ENCODE measurements at regions not wholly inside any gene's neighbourhood (a gene's known extent, or its start where the extent isn't known, plus 50 kb on each side); places are given as distances from the start of the nearest gene placed in this dataset.
A peak's percentile ranks its signal among the peaks of the same experiment; 100 is the strongest.

DNA sequence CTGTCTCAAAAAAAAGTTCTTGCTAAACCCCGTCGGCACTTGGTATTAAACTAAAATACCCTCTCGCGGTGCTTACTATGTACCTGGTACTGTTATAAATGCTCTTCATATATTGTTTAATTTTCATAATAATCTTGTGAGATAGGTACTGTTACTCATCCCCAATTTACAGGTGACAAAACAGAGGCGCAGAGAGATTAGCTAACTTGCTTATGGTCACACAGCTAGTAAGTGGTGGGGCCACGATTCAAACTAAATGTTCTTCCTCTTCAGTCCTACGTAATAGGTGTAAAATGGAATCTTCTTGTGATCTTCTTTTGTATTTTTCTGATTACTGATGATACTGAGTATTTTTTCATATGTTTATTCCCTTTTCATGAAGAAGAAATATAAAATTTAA lies 51.3 kb downstream of the TET3 start:
- DNase-seq = no peak

DNA sequence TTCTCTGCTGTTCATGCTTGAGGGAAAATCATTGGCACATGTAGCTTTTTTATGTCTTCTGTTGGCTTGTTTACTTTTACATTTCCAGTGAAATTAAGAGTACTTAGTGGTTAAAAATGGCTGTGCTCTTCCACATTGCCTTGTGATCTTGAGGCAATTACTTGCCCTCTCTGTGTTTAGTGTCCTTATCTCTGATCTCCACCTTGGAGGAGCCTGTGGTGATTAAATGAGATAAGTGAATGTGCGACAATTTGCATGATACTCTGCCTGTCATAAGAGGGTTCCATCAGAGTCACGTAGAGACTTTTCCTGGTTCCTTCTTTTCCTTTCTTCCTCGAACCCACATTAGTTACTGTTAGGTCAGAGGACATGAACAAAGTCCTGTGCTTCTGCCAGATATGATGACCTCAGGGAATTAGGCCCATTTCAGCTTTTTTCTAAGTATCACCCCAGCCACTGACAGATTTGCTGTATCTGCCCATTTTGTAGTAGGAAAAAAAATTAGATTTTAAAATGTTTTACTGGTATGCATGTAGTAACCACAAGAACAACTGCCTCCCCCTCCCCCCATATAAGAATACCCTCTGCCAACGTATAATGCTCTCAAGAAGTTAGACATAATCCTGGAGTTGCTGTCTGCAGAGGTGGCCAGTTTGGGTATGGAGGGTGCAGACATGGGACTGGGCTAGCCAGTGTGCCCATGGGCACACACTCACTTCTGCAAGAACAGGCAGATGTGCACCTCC lies 51.9 kb downstream of the TET3 start:
- DNase-seq = peak in 1 of 2 experiments; percentile 29

DNA sequence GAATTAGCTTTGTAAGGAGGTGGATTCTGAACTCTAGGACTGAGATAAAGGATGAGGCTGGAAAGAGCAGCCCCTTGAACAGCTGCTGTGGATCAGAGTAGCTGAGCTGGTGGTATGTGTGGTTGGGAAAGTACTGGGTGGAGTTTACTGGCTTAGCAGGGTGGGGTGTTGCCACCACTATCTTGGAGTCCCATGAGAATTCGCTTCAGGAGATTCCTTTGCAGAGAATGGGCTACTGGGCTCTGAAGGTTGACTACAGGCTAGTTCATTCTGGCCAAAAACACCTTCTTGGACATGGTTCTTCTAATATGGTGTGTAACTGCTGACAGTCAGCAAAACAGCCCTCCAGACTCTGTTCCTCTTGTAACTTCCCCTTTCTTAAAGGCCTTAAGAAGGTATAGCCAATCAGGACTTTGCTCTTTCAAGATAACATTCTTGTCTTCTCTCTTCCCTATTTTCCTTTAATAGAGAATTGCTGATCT lies 52.7 kb downstream of the TET3 start:
- peak; percentile 94 to 97 for DNase-seq

DNA sequence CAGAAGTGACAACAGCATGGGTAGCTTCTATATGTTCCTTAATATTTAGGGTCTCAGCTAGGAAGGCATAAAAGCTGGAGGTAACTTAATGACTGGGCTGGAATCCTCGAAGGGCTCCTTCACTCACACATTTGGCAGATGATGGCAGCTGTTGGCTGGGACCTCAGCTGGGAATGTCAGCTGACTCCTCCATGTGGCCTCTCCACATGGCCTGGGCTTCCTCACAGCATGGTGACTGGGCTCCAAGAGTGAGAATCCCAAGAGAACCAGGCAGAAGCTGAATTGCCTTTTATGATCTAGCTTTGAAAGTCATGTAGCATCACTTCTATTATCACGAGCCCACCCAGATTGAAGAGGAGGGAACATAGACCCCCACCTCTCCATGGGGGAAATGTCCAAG lies 54.9 kb downstream of the TET3 start:
- no peak for DNase-seq

DNA sequence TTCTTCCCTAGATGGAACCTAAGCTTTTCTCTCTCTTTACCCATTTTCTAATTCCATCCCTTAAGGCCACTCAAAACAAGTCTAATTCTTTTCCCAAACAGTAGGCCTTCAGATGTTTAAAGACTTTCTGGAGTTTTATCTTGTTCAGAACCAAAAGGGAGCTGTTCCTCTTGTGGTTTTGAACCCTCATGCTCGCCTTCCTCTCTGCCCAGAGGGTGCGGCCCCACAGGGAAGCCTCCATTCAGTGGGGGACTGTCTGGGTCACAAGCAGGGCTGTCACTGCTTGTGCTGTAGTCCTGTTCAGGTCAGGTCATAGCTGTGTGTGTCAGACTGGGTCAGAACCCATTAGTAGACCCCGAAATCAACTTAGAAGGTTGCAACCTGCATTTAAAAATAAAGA lies 56.5 kb downstream of the TET3 start:
- peak; percentile 44 for DNase-seq

DNA sequence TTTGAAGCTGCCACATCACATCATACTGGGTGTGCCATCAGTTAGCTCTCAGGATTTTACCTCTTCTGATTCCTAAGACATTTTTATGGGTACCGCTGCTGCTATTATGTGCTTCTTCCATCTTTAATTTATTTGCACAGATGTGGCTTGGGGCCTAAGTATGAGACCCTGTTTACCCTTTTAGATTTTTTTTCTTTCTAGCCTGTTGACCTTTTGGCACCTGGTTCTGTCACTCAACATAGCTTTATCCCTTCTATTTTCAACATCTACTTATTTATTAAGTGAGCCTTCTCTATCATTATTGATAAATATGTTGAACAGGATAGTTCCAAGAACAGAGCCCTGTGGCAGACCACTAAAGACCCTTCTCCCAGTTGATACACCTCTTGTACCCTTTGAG lies 57.0 kb downstream of the TET3 start:
- DNase-seq = no peak

DNA sequence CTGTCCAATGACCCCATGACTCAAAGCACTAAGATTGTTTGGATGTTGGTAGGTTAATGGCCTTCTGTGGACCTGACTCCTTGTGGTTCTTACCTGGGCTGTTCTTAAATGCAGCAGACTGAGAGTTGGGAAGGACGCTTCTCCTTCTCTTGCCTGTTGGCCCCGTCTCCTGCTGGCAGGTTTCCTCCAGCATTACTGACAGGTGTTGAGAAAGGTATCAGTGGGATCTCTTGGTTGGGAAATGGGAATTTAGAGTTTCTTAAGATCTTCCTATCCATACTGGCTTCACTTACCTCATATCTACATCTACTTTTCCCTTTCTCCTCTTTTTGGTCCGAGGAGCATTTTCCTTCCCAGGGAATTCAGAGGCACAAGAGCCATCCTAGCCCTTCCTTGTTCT lies 57.9 kb downstream of the TET3 start:
- DNase-seq = no peak

DNA sequence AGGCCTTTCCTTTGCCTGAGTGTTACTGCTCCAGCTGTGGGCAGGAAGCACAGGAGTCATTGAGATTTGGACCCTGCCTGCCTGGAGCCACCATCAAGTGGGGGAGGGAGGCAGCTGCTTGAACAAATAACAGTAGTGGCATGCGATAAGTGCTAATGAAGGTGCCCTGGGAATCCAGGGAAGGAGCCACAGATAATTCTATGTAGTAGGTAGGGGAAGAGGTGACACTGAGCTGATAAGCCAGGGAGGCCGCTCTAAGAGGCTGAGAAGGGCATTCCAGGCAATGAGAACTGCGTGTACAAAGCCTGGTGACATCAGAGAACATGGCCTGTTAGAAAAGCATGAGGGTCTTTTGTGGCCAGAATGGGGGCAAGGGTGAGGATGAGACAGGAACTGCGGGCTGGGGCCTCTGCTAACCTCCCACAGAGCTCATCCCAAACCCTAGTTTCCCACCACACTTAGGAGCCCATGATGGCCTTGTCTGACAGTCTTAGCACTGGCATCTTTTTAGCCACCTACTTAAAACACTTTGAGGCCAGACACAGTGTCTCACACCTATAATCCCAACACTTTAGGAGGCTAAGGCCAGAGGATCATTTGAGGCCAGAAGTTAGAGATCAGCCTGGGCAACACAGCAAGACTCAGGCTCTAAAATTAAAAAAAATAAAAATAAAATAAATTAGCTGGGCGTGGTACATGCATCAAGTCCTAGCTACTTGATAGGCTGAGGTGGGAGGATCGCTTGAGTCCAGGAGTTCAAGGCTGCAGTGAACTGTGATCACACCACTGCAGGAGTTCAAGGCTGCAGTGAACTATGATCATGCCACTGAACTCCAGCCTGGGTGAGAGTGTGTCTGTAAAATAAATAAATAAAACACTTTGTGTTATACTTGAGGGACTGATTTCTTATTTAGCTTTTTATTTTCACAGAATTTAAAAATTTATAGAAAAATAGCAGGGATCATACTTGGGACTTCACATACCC lies 58.9 kb downstream of the TET3 start:
- no peak for DNase-seq

DNA sequence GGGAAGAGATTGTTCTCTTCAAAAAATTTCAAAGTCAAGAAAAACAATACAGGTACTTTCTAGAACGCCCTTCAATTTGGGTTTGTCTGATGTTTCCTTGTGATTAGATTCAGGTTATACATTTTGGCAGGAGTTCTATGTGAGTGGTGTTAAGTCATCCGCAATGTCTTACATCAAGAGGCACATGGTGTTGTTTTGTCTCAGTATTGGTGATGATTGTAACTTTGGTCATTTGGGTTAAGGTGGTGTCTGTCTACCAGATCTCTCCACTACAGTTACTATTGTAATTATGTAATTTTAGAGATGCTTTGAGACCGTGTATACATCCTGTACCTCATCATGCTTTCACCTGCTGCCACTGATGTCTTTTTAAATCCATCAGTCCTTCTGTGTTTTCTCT lies 60.3 kb downstream of the TET3 start:
- DNase-seq = no peak

DNA sequence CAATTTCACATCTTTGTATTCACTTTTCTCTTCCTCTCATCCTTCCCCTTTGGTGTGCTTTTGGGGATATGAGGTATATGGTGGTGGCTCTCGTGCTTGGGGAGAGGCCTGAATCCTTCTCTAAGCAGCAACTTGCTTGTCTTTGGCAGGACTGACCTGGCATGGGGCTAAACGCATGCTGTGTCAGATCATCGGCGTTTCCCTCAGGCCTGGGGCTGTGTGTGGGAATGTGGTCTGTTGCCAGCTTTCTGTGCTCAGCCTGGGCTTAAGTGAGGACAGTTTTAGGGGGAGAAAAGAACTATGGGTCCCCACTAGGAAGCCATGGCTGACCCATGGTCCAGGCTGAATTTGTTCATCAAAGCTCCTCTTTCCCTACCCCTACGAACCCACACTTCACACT lies 60.7 kb downstream of the TET3 start:
- no peak for DNase-seq

DNA sequence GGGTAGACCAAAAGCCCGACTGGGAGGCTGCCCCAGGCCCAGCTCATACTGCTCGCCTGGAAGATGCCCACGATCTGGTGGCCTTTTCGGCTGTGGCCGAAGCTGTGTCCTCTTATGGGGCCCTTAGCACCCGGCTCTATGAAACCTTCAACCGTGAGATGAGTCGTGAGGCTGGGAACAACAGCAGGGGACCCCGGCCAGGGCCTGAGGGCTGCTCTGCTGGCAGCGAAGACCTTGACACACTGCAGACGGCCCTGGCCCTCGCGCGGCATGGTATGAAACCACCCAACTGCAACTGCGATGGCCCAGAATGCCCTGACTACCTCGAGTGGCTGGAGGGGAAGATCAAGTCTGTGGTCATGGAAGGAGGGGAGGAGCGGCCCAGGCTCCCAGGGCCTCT lies 61.7 kb downstream of the TET3 start:
- DNase-seq = no peak

DNA sequence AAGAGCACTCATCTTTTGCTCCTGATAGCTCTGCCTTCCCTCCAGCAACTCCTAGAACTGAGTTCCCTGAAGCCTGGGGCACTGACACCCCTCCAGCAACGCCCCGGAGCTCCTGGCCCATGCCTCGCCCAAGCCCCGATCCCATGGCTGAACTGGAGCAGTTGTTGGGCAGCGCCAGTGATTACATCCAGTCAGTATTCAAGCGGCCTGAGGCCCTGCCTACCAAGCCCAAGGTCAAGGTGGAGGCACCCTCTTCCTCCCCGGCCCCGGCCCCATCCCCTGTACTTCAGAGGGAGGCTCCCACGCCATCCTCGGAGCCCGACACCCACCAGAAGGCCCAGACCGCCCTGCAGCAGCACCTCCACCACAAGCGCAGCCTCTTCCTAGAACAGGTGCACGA lies 62.4 kb downstream of the TET3 start:
- no peak for DNase-seq

DNA sequence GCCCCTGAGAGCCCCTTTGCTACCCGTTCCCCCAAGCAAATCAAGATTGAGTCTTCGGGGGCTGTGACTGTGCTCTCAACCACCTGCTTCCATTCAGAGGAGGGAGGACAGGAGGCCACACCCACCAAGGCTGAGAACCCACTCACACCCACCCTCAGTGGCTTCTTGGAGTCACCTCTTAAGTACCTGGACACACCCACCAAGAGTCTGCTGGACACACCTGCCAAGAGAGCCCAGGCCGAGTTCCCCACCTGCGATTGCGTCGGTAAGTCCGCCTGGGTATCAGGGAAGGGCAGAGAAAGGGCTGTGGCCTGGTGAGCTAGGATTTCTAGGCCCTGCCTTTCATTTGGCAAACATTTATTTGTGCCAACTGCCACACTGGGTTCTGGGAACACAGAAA lies 63.4 kb downstream of the TET3 start:
- DNase-seq = no peak

DNA sequence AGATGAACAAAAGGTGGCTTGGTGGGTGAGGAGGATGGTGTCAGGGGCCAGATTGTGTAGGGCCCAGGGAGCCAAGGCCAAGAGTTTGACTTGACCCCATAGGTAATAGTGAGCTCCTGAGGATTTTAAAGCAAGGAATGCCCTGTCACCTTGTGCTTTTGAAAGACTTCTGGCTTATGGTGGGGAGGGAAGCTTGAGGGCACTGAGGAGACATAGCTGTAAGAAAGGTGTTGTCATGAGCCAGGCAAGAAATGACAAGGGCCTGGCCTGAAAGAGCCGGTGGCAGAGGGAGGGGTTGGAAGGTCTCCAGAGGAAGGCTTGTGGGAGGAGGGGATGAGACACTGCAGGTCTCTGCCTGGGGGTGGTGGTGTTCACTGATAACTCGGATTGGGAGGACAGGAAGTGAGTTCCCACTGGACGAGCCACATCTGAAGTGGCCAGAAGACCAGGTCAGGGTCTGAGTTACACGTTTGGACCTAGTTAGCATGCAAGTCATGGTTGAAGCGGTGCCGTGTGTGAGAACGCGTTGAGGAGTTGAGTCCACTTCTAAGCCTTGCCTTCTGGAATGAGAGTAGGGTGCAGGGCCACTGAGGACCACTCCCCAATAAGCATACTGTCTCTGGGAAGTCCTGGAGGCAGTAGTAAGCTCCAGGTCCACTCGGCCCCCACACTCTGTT lies 64.3 kb downstream of the TET3 start:
- DNase-seq = no peak

DNA sequence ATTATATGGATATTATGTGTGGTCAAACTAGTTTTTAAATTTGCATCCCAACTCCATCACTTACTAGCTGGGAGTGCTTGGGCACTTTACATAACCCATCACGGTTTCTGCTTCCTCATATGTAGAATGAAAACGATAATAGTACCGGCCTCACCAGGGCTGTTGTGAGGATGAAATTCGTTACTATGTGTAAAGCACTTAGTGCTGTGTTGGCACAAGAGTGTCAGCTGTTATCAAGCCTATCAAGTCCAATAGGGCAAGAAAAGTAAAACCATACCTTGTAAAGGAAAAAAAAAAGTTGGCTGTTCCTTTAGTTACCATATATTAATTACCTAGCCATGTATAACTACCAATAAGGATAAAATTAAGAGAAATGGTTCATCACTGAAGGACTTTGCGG lies 65.4 kb downstream of the TET3 start:
- DNase-seq = no peak

DNA sequence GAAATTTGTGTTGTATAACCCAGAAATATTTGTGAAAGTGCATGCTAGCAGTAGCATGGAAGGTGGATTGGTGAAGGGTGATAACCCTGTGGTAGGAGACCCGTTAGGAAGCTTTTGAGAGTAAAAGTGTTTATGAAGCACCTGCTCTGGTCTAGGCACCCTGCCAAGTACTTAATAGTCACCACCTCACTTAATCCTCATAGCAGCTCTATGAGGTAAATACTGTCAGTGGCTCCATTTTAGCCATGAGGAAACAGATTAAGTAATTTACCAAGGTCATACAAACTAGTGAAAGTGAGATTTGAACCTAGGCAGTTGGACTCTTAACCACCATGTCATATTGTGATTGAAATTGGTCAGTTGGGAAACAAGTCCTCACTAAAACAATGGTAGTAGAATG lies 66.8 kb downstream of the TET3 start:
- no peak for DNase-seq

DNA sequence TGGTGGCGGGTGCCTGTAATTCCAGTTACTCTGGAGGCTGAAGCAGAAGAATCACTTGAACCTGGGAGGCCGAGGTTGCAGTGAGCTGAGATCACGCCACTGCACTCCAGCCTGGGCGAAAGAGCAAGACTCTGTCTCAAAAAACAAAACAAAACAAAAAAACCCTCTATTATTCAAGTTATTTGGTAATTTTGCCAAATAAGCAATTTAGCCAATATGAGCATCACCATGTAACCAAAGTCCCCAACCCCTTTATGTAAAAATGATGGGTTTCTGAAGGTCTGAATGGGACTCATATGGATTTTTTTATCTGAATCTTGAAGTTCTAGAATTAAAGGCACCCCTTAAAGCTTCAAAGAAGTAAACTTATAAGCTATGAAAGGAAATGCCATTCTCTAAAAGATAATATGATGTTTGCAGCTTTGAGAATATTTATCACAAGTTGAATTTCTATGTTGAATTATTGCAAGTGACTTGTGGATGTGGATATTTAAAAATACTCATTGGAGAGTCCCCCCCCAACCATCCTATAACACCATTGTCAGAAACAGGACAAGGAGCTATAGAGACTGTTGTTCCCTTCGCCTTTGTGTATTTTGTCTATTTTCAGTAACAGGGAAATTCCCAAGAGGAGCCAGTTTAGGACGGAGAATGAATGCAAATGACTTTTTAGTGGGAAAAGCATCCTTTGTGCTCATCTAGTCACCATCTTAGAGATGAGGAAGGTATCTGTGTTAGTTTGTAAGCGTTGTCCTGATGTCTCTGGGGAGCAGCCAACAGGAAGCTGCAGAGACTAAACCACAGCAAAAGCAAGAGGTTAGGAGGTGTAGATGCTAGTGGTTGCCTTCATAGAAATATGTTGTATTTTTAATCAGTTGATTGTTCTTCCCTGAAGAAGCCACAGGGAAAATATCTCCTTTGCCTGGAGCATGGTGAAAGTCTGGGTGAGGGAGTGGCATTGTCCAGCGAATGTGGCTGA lies 68.3 kb downstream of the TET3 start:
- DNase-seq = no peak

DNA sequence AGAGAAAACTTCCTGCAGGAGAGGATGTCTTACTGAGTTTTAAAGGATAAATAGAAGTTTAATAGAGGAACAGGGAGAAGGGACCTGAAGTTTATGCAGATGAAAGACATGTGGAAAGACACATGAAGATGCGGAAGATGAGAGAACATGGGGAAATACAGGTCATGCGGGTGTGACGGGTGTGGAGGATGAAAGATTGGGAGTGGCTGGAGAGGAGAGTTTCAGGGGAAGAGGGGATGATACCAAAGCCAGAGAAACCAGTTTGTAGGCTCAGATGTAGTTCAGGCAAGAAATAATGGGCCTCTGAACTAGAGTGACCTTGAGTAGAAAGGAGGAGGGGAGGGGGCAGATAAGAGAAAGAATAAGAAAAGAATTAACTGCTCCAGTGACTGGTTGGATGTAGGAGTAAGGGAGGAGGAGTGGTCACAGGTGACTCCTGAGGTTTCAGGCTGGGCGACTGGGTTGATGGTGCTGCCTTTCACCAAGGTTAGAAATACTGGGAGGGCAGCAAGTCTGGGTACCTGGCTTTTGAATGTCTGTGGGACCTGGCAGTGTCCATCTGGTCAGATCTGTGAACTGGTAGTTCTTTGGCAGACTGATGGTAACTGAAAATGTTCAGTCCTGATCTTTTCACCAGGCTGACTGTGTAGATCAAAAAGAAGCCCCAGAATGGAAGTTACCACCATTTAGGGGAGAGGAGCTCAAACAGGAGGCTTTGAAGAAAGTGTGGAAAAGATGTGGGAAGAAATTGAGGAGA lies 69.4 kb downstream of the TET3 start:
- DNase-seq = no peak

DNA sequence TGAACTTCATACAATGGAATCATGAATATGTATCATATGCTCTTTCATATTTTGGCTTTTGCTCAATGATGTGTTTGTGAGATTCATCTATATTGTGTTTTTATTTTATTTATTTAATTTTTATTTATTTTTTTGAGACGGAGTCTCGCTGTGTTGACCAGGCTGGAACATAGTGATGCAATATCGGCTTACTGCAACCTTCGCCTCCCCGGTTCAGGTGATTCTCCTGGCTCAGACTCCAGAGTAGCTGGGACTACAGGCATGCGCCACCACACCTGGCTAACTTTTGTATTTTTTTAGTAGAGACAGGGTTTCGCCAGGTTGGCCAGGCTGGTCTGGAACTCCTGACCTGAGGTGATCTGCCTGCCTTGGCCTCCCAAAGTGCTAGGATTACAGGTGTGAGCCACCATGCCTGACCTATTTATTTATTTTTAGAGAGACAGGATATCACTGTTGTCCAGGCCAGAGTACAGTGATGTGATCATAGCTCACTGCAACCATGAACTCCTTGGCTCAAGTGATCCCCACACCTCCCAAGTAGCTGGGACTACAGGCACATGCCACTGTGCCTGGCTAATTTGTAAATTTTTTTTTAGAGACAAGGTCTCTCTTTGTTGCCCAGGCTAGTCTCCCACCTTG lies 74.5 kb downstream of the TET3 start:
- no peak for DNase-seq

DNA sequence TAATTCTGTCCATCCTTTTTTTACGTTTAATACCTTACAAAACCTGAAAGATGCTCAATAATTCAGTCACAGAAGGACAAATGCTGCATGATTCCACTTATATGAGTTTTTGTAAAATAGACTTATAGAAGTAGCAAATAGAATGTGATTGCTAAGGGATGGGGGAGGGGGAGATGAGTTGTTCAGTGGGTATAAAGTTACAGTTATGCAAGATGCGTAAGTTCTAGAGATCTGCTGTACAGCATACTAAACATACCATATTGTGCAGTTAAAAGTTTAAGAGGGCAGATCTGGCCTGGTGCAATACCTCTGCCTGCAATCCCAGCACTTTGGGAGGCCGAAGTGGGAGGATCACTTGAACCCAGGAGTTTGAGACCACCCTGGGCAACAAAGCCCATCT lies 78.8 kb downstream of the TET3 start:
- no peak for DNase-seq

DNA sequence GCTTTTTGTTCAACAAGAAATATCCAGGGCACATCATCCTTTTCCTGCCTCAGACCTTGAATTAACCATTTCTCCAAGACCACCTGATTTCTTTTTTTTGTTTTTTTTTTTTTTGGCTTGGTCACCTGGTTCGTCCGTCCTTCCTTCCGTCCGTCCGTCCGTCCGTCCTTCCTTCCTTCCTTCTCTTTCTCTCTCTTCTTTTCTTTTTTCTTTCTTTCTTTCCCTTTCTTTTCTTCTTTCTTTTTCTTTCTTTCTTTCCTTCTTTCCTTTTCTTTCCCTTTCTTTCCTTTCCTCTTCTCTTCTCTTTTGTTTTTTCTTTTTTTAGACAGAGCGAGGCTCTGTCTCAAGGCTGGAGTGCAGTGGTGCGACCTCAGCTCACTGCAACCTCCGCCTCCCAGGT lies 80.7 kb downstream of the TET3 start:
- DNase-seq = no peak

All from Kasumi-1 (cell line).